Inflammatory macrophage (primary cell): ENCODE measurements at regions not wholly inside any gene's neighbourhood (a gene's known extent, or its start where the extent isn't known, plus 50 kb on each side); places are given as distances from the start of the nearest gene placed in this dataset.

Source experiments
- DNase-seq, 2 donors: peaks; one replicate each; pipeline ENCODE4 v3.0.0-alpha.2; 2020 to 2022

GRCh38 chr11:113634940-113635575 lies 71.0 kb downstream of the TMPRSS5 start:
- DNase-seq, result no peak

- DNase-seq, result no peak
Observed at GRCh38 chr11:113632981-113633380, 73.1 kb downstream of the TMPRSS5 start.

GRCh38 chr11:113629562-113629961 lies 76.5 kb downstream of the TMPRSS5 start:
- DNase-seq, result no peak

- DNase-seq, result no peak
Observed at GRCh38 chr11:113628912-113629311, 77.2 kb downstream of the TMPRSS5 start.

- DNase-seq, result no peak
Observed at GRCh38 chr11:113627946-113628345, 78.2 kb downstream of the TMPRSS5 start.

GRCh38 chr11:113627297-113627696 lies 78.8 kb downstream of the TMPRSS5 start:
- DNase-seq, result no peak

- no peak for DNase-seq
Observed at GRCh38 chr11:113626736-113627135, 79.4 kb downstream of the TMPRSS5 start.

GRCh38 chr11:113623114-113623513 lies 83.0 kb downstream of the TMPRSS5 start:
- no peak for DNase-seq

GRCh38 chr11:113618360-113618759 lies 87.7 kb downstream of the TMPRSS5 start:
- DNase-seq, result no peak

- DNase-seq, result no peak
Observed at GRCh38 chr11:113615773-113616172, 90.3 kb downstream of the TMPRSS5 start.

- no peak for DNase-seq
Observed at GRCh38 chr11:113615098-113615497, 91.0 kb downstream of the TMPRSS5 start.

GRCh38 chr11:113614097-113614496 lies 92.0 kb downstream of the TMPRSS5 start:
- no peak for DNase-seq

GRCh38 chr11:113613619-113614018 lies 92.5 kb downstream of the TMPRSS5 start:
- DNase-seq, result peak; percentile 34 to 45

- DNase-seq, result no peak
Observed at GRCh38 chr11:113604186-113604585, 101.9 kb downstream of the TMPRSS5 start.

- DNase-seq, result no peak
Observed at GRCh38 chr11:113603277-113604059, 102.6 kb downstream of the TMPRSS5 start.

GRCh38 chr11:113602483-113602882 lies 103.6 kb downstream of the TMPRSS5 start:
- no peak for DNase-seq

- no peak for DNase-seq
Observed at GRCh38 chr11:113596658-113597057, 109.5 kb downstream of the TMPRSS5 start.

- no peak for DNase-seq
Observed at GRCh38 chr11:113595810-113596594, 110.1 kb downstream of the TMPRSS5 start.

- DNase-seq, result peak; percentile 65 to 78
Observed at GRCh38 chr11:113593698-113594308, 112.3 kb downstream of the TMPRSS5 start.

- DNase-seq, result no peak
Observed at GRCh38 chr11:113591117-113591516, 115.0 kb downstream of the TMPRSS5 start.

- peak in 1 of 2 donors; percentile 15 for DNase-seq
Observed at GRCh38 chr11:113587308-113587739, 112.1 kb upstream of the DRD2 start.

- no peak for DNase-seq
Observed at GRCh38 chr11:113584371-113584770, 109.2 kb upstream of the DRD2 start.

- no peak for DNase-seq
Observed at GRCh38 chr11:113581713-113582112, 106.5 kb upstream of the DRD2 start.
